H1 (cell line): ENCODE measurements at regions not wholly inside any gene's neighbourhood (a gene's known extent, or its start where the extent isn't known, plus 50 kb on each side); places are given as distances from the start of the nearest gene placed in this dataset.

Source experiments
- CTCF ChIA-PET: fragments of 300-600 bp; sonication (Branson Sonifier 250); formaldehyde crosslinking; loops from one replicate; lab custom pipeline; 2021; ENCODE audit not compliant: partially characterized antibody; lab: Charles Lee
- POLR2A ChIA-PET: fragments of 300-600 bp; sonication (Branson Sonifier 250); formaldehyde crosslinking; loops from one replicate; lab custom pipeline; 2021; ENCODE audit warnings: inconsistent platforms; ENCODE audit not compliant: partially characterized antibody; lab: Charles Lee
- DNase-seq, 2 experiments: peaks; one replicate each; pipeline versions ENCODE4 v3.0.0 to v3.0.0-alpha.2; 2010 to 2022; ENCODE audit warnings: low spot score in 2 of 2, low read depth in 1 of 2, mixed read lengths in 1 of 2
- FAIRE-seq: peaks from 2 replicates; lab custom pipeline; 2011; peaks lifted over from hg19 to GRCh38; lab: Jason Lieb, UNC
- H2AFZ ChIP-seq: 2 replicates; pipeline ENCODE4 v1.8.1; 2012; ENCODE audit warnings: low read length, inconsistent platforms
- H2AK5ac ChIP-seq: 2 replicates; pipeline ENCODE4 v1.6.1; 2013; ENCODE audit warnings: low read depth, low read length
- H2BK120ac ChIP-seq: replicated peaks from 2 replicates; pipeline ENCODE3; 2013; ENCODE audit warnings: low read depth, low read length, inconsistent platforms
- H2BK12ac ChIP-seq: 2 replicates; pipeline ENCODE4 v1.6.1; 2013; ENCODE audit warnings: low read depth, low read length
- H2BK15ac ChIP-seq: 2 replicates; pipeline ENCODE4 v1.6.1; 2013; ENCODE audit warnings: low read length
- H2BK20ac ChIP-seq: 2 replicates; pipeline ENCODE4 v1.6.1; 2013; ENCODE audit warnings: low read length
- H2BK5ac ChIP-seq: 2 replicates; pipeline ENCODE4 v1.6.1; 2013; ENCODE audit warnings: low read depth, low read length
- H3K14ac ChIP-seq: 2 replicates; pipeline ENCODE4 v1.6.1; 2013; ENCODE audit warnings: inconsistent platforms; ENCODE audit not compliant: insufficient read length
- H3K18ac ChIP-seq: 2 replicates; pipeline ENCODE4 v1.6.1; 2013; ENCODE audit warnings: low read length; ENCODE audit errors: extremely low read depth
- H3K23ac ChIP-seq: 2 replicates; pipeline ENCODE4 v1.6.1; 2013; ENCODE audit warnings: inconsistent platforms; ENCODE audit not compliant: insufficient read length
- H3K23me2 ChIP-seq: 2 replicates; pipeline ENCODE4 v1.6.1; 2013; ENCODE audit warnings: low read depth, low read length
- H3K27ac ChIP-seq: 2 replicates; pipeline ENCODE4 v1.6.1; 2011; ENCODE audit warnings: low read depth, low read length, inconsistent platforms
- H3K27me3 ChIP-seq, 4 experiments: replicated peaks in 1 of 4; 1 replicate in 1 of 4; 2 replicates in 3 of 4; pipeline versions ENCODE4 v1.6.1 to v1.8.1; 2011 to 2013; ENCODE audit warnings: low read length in 3 of 4, mild to moderate bottlenecking in 3 of 4, inconsistent platforms in 2 of 4, mixed read lengths in 2 of 4, moderate library complexity in 1 of 4; ENCODE audit not compliant: control insufficient read depth in 3 of 4, insufficient read depth in 3 of 4; ENCODE audit errors: extremely low read depth in 1 of 4
- H3K36me3 ChIP-seq, 4 experiments: 2 replicates each; pipeline versions ENCODE4 v1.6.1 to v1.8.1; 2011 to 2013; ENCODE audit warnings: mild to moderate bottlenecking in 4 of 4, low read length in 3 of 4, moderate library complexity in 2 of 4, control low read depth in 1 of 4, inconsistent platforms in 1 of 4; ENCODE audit not compliant: insufficient read depth in 4 of 4, control insufficient read depth in 2 of 4
- H3K4ac ChIP-seq: replicated peaks from 2 replicates; pipeline ENCODE3; 2013; ENCODE audit warnings: low read length, low read depth, mixed read lengths, inconsistent platforms; ENCODE audit not compliant: insufficient read length
- H3K4me1 ChIP-seq, 4 experiments: replicated peaks in 1 of 4; 1 replicate in 1 of 4; 2 replicates in 3 of 4; pipeline versions ENCODE4 v1.6.1 to v1.8.1; 2011 to 2013; ENCODE audit warnings: low read length in 3 of 4, inconsistent platforms in 2 of 4, mixed read lengths in 1 of 4; ENCODE audit not compliant: insufficient read depth in 4 of 4, control insufficient read depth in 3 of 4
- H3K4me2 ChIP-seq, 2 experiments: 2 replicates each; pipeline versions ENCODE4 v1.6.1 to v1.8.1; 2011 to 2013; ENCODE audit warnings: low read depth in 2 of 2, low read length in 2 of 2, control low read depth in 1 of 2, inconsistent platforms in 1 of 2, mild to moderate bottlenecking in 1 of 2; ENCODE audit not compliant: insufficient read depth in 1 of 2
- H3K4me3 ChIP-seq, 4 experiments: fragments of 200-600, 300-600 bp in 1 of 4; sonication (generic), shearing (Covaris generic), sonication (Bioruptor Twin) in 1 of 4; 2 replicates each; pipeline versions ENCODE4 v1.5.1 to v1.8.1; 2011 to 2016; ENCODE audit warnings: low read length in 4 of 4, low read depth in 3 of 4, control low read depth in 2 of 4, inconsistent platforms in 2 of 4, mild to moderate bottlenecking in 2 of 4, mixed read lengths in 1 of 4, moderate library complexity in 1 of 4; ENCODE audit not compliant: insufficient read depth in 2 of 4; ENCODE audit errors: extremely low read depth in 1 of 4
- H3K56ac ChIP-seq: replicated peaks from 2 replicates; pipeline ENCODE3; 2013; ENCODE audit warnings: low read depth, mild to moderate bottlenecking, mixed read lengths, low read length, inconsistent platforms; ENCODE audit not compliant: insufficient read length
- H3K79me1 ChIP-seq: 2 replicates; pipeline ENCODE4 v1.6.1; 2013; ENCODE audit warnings: low read depth, low read length, control low read depth
- H3K79me2 ChIP-seq, 2 experiments: 2 replicates each; pipeline versions ENCODE4 v1.6.1 to v1.8.1; 2012 to 2013; ENCODE audit warnings: low read length in 2 of 2, mild to moderate bottlenecking in 2 of 2, inconsistent platforms in 1 of 2; ENCODE audit not compliant: insufficient read depth in 2 of 2, control insufficient read depth in 1 of 2
- H3K9ac ChIP-seq, 4 experiments: replicated peaks in 1 of 4; 1 replicate in 1 of 4; 2 replicates in 3 of 4; pipeline versions ENCODE4 v1.6.1 to v1.8.1; 2011 to 2013; ENCODE audit warnings: low read depth in 3 of 4, low read length in 3 of 4, control low read depth in 2 of 4, mild to moderate bottlenecking in 2 of 4, moderate library complexity in 2 of 4, inconsistent platforms in 1 of 4; ENCODE audit errors: extremely low read depth in 1 of 4
- H3K9me3 ChIP-seq, 2 experiments: 2 replicates each; pipeline versions ENCODE4 v1.6.1 to v1.8.1; 2012 to 2013; ENCODE audit warnings: mild to moderate bottlenecking in 2 of 2, moderate library complexity in 2 of 2, control low read depth in 1 of 2, inconsistent platforms in 1 of 2, low read depth in 1 of 2, low read length in 1 of 2, mixed read lengths in 1 of 2; ENCODE audit not compliant: insufficient read depth in 2 of 2
- H4K20me1 ChIP-seq, 2 experiments: replicated peaks in 1 of 2; 2 replicates each; pipeline versions ENCODE3 to v1.8.1; 2011 to 2013; ENCODE audit warnings: inconsistent platforms in 2 of 2, low read length in 2 of 2, mild to moderate bottlenecking in 1 of 2; ENCODE audit not compliant: insufficient read depth in 2 of 2, control insufficient read depth in 1 of 2
- H4K5ac ChIP-seq: 2 replicates; pipeline ENCODE4 v1.6.1; 2013; ENCODE audit warnings: low read length, low read depth, mixed read lengths, inconsistent platforms; ENCODE audit not compliant: insufficient read length
- H4K8ac ChIP-seq: 2 replicates; pipeline ENCODE4 v1.8.0; 2013; ENCODE audit warnings: mild to moderate bottlenecking, moderate library complexity, low read length, inconsistent platforms; ENCODE audit not compliant: insufficient read depth; ENCODE audit errors: extremely low read depth
- H4K91ac ChIP-seq: replicated peaks from 2 replicates; pipeline ENCODE3; 2013; ENCODE audit warnings: low read length, mixed read lengths, inconsistent platforms; ENCODE audit not compliant: insufficient read length
- HDAC2 ChIP-seq, 2 experiments: fragments of 300-600 bp in 1 of 2; sonication (generic) in 1 of 2; IDR thresholded peaks; 2 replicates each; pipeline ENCODE4 v1.6.1; 2011 to 2012; ENCODE audit warnings: low read depth in 2 of 2, low read length in 2 of 2, mild to moderate bottlenecking in 2 of 2, moderate library complexity in 2 of 2, borderline replicate concordance in 1 of 2, inconsistent platforms in 1 of 2
- JUN ChIP-seq: IDR thresholded peaks from 2 replicates; pipeline ENCODE4 v1.6.1; 2011; ENCODE audit warnings: low read depth, mild to moderate bottlenecking, improper control_type of control experiment, low read length
- NANOG ChIP-seq: IDR thresholded peaks from 2 replicates; pipeline ENCODE4 v1.6.1; 2011; ENCODE audit warnings: low read length, low read depth, mild to moderate bottlenecking, inconsistent platforms; ENCODE audit not compliant: insufficient read depth, poor library complexity, severe bottlenecking
- SIRT6 ChIP-seq: IDR thresholded peaks from one replicate; pipeline ENCODE4 v1.7.1; 2012; ENCODE audit warnings: low read length, inconsistent platforms
- TAF1 ChIP-seq: IDR thresholded peaks from 2 replicates; pipeline ENCODE4 v1.6.1; 2011; ENCODE audit warnings: mild to moderate bottlenecking, low read depth, low read length
- whole genome bisulfite sequencing, 2 experiments: shearing (Covaris generic) in 1 of 2; methylation state at CpG; one replicate each; pipeline versions ENCODE4 v1.1.6 to v1.1.7; 2013 to 2015; ENCODE audit warnings: low lambda C conversion rate in 2 of 2, mixed read lengths in 2 of 2, inconsistent platforms in 1 of 2, low coverage in 1 of 2, missing lambda C conversion rate in 1 of 2; ENCODE audit not compliant: insufficient replicate concordance in 2 of 2, insufficient coverage in 1 of 2, insufficient read length in 1 of 2; ENCODE audit errors: extremely low coverage in 1 of 2, missing lambda C conversion rate in 1 of 2; 5-methylcytosine and 5-hydroxymethylcytosine counted together

DNA sequence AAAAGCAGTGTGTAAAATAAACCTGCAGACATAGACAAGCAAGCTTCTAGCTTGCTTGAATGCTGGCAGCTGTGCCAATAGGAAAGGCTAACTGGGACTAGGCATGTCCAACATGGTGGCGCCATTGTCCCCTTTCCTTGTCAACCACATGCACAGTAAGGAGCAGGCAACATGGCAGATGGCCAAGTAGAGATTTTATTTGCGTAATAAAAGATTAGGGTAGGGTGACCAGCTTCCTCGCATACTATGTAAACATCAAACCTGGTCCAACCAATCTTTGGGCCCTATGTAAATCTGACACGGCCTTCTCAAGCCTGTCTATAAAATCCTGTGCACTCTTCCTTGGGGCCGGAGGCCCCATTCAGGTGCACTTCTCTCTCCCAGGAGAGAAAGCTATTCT, 575.4 kb upstream of the GOLIM4 start:
- FAIRE-seq: no peak

More for the DNA sequence above, 575.4 kb upstream of the GOLIM4 start:
- Histone ChIP-seq H3K9ac (no peak overlapping the region), H3K27me3 (no peaks in the 10 kb centered on the region), H3K18ac (no peak overlapping the region), H3K23ac (no peak overlapping the region), H2BK20ac (no peak overlapping the region), H2BK5ac (no peak overlapping the region), H3K79me2 (no peaks in the 10 kb centered on the region), H4K5ac (no peak overlapping the region), H2AFZ (no peak overlapping the region), H3K4ac (no peak overlapping the region), H4K91ac (no peak overlapping the region), H3K27ac (no peak overlapping the region), H4K20me1 (no peaks in the 10 kb centered on the region), H3K4me1 (no peaks in the 10 kb centered on the region), H3K9me3 (no peaks in the 10 kb centered on the region), H3K56ac (no peak overlapping the region), H3K23me2 (no peaks in the 10 kb centered on the region), H3K14ac (no peak overlapping the region), H3K79me1 (no peaks in the 10 kb centered on the region), H3K36me3 (no peaks in the 10 kb centered on the region), H2BK120ac (no peak overlapping the region), H4K8ac (no peak overlapping the region), H2AK5ac (no peak overlapping the region), H3K4me2 (no peak overlapping the region), H3K4me3 (no peak overlapping the region), H2BK15ac (no peak overlapping the region), H2BK12ac (no peak overlapping the region)
- DNase-seq: no peak
- WGBS, 2 experiments: 89% methylated on average over 5 of the region's 5 CpGs; no CpG with 5 or more reads in 1 of the 2 experiments
- ChIA-PET POLR2A (no interaction called here), CTCF (interaction anchor here (0.6 kb wide), 1 partner anchor 17 kb away, joined by 5 read pairs; no protein-coding TSS in a partner anchor)
- no peak for TF ChIP-seq JUN
- TF ChIP-seq HDAC2 (IDR thresholded peaks at IDR 0.05; ENCODE audit: borderline replicate concordance in 1 of 2, low read depth in 2 of 2, low read length in 2 of 2): no peak
- no peak for TF ChIP-seq SIRT6
- no peak for TF ChIP-seq NANOG
- TF ChIP-seq TAF1: no peak
